ENCODE measurements at regions not wholly inside any gene's neighbourhood (a gene's known extent, or its start where the extent isn't known, plus 50 kb on each side); places are given as distances from the start of the nearest gene placed in this dataset.

DNA sequence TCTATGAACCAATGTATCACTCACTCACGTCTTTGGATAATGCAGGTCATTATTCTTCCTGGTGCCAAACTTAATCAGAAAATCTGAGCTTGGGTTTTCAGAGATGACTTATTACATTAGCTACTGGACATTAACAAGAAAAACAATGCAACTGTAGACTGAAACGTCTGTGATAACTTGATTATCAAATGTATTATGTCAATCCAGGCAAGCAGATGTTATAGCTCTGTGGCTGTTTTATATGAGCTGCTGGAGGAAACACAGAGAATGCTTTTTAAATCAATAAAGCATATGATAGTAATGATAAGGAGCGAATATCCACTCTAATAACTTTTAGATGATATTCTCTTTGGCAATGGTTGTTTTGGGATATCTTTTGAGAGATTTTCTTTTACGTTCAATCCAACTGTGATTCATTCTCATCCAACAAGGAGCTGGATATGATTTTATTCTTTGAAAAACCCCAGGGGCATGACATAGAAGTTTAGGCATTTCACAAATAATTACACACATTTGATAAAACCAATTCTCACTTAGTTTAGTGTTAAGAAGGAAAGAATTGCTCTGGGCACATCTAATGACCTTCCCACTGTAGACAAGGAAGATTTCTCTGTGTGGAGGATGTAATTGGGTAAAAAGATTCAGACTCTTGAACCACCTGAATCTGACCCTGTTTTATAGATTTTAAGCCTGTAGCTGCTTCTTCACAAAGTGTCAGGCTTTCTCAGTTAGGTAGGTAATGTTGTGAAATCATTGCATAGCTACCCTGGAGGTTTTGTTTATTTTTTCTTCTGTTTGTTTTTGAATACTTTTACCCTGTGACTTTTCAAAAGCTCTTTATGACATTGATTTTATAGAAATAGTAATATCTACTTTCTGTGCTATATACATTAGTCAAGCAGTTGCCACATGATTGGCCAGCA, 1124.7 kb downstream of the DNAJB9 start:
- no peak for TF ChIP-seq POLR2A (IDR thresholded peaks at IDR 0.05)
- TF ChIP-seq CTCF (IDR thresholded peaks at IDR 0.05): no peak

All from body of pancreas (tissue), 4 donors.